GM18873 (cell line): ENCODE measurements at regions not wholly inside any gene's neighbourhood (a gene's known extent, or its start where the extent isn't known, plus 50 kb on each side); places are given as distances from the start of the nearest gene placed in this dataset.
"Not testable (repeated sequence)": the region's sequence is repeated elsewhere in the genome, so short reads cannot be mapped to it uniquely, and the experiment has no call there.

Experiments used
- ATAC-seq: cut with Tn5 transposase; IDR thresholded peaks from one replicate; pipeline ENCODE4 v1.9.1; 2021; ENCODE audit warnings: mild to moderate bottlenecking, moderate library complexity, moderate number of reproducible peaks; ENCODE audit not compliant: unreplicated experiment, low FRiP score

GRCh38 chr16:85441890-85442670, 171.0 kb upstream of the GSE1 start:
- ATAC-seq, result no peak

GRCh38 chr16:85443116-85443515, 170.0 kb upstream of the GSE1 start:
- ATAC-seq, result no peak

GRCh38 chr16:85443531-85443930, 169.6 kb upstream of the GSE1 start:
- ATAC-seq, result no peak

DNA sequence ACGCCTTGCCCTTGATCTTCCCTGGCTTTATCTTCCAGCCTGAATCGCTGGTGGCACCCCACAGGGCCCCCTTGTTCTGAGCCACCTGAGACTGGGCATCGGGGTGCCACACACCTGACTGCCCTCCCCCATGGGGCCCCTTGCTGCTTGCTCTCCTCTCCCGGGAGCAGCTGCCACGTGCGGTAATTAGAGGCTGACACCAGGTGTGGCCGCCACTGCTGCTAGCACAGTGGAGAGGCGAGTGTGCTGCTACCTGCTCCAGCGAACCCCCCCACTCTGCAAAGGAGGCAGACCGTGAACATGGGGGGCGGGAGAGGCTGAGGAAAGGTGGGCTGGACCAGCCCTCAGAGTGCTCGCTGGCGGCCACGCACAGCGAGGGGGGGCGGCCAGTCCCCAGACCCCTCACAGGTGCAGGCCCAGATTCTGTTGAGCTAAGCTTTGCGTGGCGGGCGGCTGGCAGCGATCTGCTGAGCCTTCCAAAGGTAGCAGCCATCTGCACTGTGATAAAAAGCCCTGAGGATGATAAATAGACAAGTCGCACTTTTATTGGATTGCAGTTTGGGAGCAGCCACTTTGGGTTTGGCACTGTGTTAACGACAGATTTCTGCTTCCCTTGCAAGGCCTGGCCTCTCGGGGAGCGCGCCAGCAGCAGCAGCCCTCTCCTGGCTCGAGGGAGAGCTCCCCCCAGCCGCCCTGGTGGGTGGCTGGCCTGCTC, 167.9 kb upstream of the GSE1 start:
- no peak for ATAC-seq

DNA sequence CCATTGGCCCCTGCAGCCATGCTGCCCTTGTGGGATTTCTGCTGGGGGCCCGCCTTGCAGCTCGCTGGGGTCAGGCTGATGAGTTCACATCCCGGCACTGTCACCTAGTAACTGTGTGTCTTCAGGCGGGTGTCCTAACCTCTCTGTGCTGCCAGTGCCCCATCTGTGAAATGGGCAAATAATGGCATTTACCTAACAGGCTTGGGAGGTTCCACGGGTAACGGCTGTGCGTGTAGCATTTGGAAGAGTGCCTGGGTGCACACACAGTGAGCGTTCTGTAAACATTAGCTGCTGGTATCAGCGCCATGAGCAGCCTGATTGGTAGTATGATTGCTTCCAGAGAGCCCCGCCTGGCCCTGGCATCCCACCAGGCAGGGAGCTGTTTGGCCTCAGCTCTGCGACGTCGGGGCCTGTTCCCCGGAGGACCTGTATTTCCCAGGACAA, 167.3 kb upstream of the GSE1 start:
- no peak for ATAC-seq

DNA sequence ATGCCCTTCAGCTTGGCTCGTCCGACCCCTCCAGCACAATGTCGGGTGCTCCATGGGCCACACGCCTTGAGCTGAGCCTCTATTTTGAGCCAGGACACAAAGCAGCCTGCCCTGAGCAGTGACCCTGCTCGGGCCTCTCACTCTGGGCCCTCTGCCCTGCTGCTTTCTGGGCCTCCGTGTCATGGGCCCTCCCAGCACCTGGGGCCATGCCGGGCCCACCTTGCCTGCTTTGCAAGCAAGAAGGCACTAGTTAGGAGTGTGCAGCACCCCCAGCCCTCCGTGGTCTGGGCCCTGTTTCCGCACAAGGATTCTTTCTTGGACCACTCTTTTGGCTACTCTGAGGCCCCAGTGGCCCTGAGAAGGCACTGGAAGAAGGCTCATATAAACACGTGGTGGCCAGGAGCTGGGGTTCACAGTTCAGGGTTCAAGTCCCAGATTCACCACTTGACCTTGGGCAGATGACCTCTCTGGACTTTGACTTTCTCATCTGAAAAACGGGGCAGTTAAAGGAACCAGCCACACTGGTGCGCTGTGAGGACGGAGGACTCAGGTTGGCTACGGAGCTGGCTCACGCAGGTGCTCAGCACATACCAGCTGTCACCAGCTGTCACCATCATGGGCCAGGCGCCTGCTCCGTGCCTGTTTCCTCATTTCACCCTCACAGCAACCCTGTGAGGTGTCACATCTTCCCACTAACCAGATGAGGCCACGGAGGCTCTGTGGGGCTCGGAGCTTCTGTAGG, 166.0 kb upstream of the GSE1 start:
- ATAC-seq, result peak; percentile 55

GRCh38 chr16:85447693-85448313, 165.3 kb upstream of the GSE1 start:
- no peak for ATAC-seq

GRCh38 chr16:85448557-85449190, 164.4 kb upstream of the GSE1 start:
- no peak for ATAC-seq

GRCh38 chr16:85449191-85449884, 163.8 kb upstream of the GSE1 start:
- ATAC-seq, result no peak

GRCh38 chr16:85449885-85450245, 163.3 kb upstream of the GSE1 start:
- no peak for ATAC-seq

- ATAC-seq, result not testable (repeated sequence)
Observed at GRCh38 chr16:85451142-85451541, 162.0 kb upstream of the GSE1 start.

GRCh38 chr16:85451641-85452363, 161.3 kb upstream of the GSE1 start:
- ATAC-seq, result no peak

DNA sequence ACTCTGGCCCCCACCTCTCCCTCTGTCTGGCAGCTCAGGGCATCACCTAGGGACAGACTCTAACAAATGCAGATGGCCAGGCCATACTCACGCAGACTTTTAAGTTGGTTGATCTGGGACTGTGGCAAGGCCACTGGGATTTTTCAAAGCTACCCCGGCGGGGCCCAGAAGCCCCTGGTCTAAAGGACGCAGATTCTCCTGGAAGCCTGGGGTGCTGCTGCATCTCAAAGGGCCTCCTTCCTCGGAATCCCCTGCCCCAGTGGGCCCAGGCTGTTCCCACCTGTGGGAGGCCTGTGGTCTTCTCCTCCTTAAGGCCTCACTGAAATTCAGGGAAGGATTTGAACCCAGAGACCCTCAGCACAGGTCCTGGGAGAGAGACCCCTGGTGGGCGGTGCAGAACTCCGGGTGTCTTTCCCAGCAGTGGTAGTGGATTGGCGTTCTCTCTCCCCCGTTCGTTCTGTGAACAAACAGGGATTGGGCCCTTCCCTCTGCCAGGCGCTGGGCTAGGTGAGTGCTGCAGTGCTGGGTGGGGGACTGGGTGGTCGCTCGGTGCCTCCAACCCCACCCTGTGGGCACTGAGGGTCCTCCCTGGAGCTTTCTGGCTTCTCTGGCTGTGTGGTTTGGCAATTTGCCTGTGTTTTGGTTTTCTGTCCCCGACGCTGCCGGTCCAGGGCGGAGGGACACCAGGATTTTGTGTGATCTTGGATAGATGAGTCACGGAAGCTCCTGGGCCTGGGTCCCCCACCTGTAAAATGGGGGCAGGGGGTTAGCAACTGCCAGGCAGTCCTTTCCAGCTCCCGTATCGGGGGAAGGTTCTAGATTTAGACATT, 160.5 kb upstream of the GSE1 start:
- no peak for ATAC-seq

GRCh38 chr16:85453194-85453678, 159.9 kb upstream of the GSE1 start:
- ATAC-seq, result no peak

DNA sequence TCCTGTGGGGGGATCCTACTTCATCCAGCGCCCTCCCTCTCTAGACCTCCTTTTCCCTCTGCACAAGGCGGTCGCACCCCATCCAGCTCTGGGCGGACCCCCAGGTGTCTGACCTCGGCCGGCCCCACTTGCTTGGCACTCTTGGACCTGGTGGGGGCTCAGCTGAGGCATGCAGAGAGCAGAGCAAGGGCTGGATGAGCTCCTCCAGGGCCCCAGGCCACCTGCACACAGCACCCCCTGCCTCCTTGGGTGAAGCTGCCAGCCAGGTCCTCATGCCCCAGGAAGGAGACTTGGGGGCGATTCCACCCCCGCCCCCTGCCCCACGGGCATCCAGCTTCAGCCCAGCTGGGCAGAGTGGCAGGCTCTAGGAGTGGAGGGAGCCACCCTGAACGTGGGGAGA, 159.4 kb upstream of the GSE1 start:
- ATAC-seq, result no peak

- no peak for ATAC-seq
Observed at GRCh38 chr16:85454171-85454872, 158.8 kb upstream of the GSE1 start.

GRCh38 chr16:85455534-85455933, 157.6 kb upstream of the GSE1 start:
- ATAC-seq, result no peak

DNA sequence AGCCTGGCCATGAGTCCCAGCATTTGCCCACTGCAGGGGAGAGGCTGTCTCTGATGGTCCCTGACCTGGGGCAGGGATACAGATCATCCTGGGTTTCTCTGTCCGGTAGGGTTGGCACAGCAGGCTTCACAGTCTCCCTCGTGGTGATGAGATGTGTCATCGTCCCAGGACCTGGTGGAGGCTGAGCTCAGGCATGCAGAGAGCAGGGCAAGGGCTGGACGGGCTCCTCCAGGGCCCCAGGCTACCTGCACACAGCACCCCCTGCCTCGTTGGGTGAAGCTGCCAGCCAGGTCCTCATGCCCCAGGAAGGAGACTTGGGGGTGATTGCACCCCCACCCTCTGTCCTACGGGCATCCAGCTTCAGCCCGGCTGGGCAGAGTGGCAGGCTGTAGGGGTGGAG, 155.8 kb upstream of the GSE1 start:
- no peak for ATAC-seq
